Kidney tubule cell (primary cell): ENCODE measurements at regions not wholly inside any gene's neighbourhood (a gene's known extent, or its start where the extent isn't known, plus 50 kb on each side); places are given as distances from the start of the nearest gene placed in this dataset.
"Not testable (repeated sequence)": the region's sequence is repeated elsewhere in the genome, so short reads cannot be mapped to it uniquely, and the experiment has no call there.

Experiments used
- DNase-seq: peaks from one replicate; pipeline ENCODE4 v3.0.0-alpha.2; 2018; ENCODE audit warnings: low spot score

GRCh38 chr21:17679002-17679600 is 66.4 kb upstream of the BTG3 start:
- peak; percentile 66 for DNase-seq

DNA sequence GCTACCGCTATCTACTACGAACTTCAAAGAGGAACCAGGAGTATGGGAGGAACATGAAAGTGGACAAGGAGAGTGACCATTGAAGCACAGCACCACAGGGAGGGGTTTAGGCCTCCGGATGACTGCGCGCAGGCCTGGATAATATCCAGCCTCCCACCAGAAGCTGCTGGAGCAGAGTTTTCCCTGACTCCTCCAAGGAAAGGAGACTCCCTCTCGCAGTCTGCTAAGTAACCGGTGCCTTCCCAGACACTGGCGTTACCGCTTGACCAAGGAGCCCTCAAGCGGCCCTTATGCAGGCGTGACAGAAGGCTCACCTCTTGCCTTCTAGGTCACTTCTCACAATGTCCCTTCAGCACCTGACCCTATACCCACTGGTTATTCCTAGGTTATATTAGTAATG is 64.2 kb upstream of the BTG3 start:
- not testable (repeated sequence) for DNase-seq

- DNase-seq, result no peak
Observed at GRCh38 chr21:17674106-17674505, 61.4 kb upstream of the BTG3 start.

DNA sequence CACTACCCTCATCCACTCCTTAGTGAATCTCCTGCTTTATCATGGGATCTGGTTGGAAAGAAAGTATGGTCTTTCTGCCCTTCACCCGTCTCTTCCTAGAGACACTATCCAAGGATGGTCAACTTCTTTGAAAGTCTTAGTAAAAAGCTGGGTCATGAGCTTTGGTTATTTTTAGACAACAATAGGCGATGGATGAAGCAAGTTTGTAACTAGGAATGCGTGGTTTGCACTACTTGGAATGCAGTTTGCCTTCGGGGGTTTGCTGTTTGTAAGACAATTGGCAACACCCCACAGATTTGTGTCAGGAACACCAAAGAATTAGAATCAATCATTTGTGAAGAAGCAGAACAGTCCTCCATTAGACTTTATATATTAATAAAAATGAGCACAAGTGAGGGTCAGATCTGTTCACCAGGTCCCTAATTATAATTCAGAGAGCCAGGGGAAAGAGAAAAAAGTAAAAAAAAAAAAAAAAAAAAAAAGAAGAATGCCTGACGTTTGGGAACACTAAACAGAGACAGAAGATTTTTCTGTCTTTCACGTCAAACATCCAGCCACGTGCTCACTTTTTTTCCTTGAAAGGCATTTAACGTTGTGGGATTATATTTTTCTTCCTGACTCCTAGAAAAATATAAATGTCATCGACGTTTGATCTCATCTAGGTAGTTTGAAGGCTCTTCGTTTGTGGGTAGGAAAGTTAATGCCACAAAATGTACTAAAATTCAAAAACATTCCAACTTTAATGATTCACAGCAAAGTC is 60.7 kb upstream of the BTG3 start:
- DNase-seq, result no peak

DNA sequence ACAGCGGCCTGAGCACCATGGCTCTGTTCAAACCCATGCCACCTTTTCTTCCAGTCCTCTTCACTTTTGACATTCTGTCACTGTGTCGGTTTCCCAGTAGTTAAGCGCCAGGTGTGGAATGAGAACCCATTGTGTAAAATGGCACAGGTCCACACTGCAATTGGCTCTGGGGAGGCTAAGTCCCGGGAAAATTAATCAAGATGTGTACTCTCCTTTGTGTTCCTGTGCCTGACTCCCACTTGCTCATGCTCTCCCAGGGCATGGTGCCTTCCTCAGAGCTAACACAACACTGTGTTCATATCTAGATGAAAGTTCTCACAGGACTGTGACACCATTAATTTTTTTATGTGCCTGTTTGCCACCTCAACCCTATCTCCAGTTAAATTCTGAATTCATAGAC is 59.0 kb upstream of the BTG3 start:
- DNase-seq, result no peak

DNA sequence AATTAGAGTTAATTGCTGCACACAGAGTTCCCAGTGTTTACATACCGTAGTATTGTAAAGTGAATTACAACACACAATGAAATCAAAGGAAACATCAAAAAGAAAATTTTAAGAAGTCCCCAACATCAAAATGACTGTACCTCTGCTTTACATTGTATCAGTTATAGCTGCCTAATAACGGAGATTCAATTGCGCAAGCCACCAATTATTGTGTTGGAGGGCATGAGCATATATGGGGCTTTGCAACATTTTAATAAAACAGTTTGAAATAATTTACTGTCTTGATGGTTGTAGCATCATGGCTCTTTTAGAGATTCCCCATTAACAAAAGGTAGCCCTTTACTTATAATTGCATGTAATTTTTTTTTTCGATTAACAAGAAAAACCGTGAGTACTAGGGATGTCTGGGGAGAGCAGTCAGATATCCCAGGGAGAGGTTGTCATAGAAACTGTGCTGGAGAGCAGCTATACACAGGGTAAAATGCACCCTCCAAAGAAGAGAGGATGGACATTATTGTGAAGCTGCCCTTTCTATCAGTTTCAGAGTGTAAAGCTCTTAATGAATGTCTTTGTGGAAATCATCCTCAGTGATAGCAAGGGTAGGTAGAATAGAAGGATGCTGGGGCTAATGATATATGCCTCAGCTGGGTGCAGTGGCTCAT is 55.9 kb upstream of the BTG3 start:
- DNase-seq, result no peak

- no peak for DNase-seq
Observed at GRCh38 chr21:17667256-17667655, 54.6 kb upstream of the BTG3 start.
